T-helper 1 cell treated with Interleukin-12 subunit alpha and Interleukin-12 subunit beta and Interleukin-4 antibody, amounts not matched to agents 30 μg/mL and 1 μg/mL, for 36 hours (primary cell): ENCODE measurements at regions not wholly inside any gene's neighbourhood (a gene's known extent, or its start where the extent isn't known, plus 50 kb on each side); places are given as distances from the start of the nearest gene placed in this dataset.
A peak's percentile ranks its signal among the peaks of the same experiment; 100 is the strongest.

Source experiments
- H3K27ac Mint-ChIP-seq: one replicate; pipeline ENCODE4 v1.8.0; 2021; ENCODE audit warnings: mild to moderate bottlenecking, mixed read lengths
- H3K27me3 Mint-ChIP-seq: one replicate; pipeline ENCODE4 v1.8.0; 2021; ENCODE audit warnings: low read depth, mixed read lengths
- H3K36me3 Mint-ChIP-seq: one replicate; pipeline ENCODE4 v1.8.0; 2021; ENCODE audit warnings: low read depth, mixed read lengths
- H3K4me1 Mint-ChIP-seq: one replicate; pipeline ENCODE4 v1.8.0; 2021; ENCODE audit warnings: low read depth, mixed read lengths
- H3K4me3 Mint-ChIP-seq: one replicate; pipeline ENCODE4 v1.8.0; 2021; ENCODE audit warnings: mild to moderate bottlenecking, moderate library complexity, mixed read lengths
- H3K9me3 Mint-ChIP-seq: one replicate; pipeline ENCODE4 v1.8.0; 2021; ENCODE audit warnings: mixed read lengths

GRCh38 chr12:126772171-126772864 is 1494.7 kb upstream of the TMEM132C start:
- Mint-ChIP-seq H3K27me3 (no peaks in the 10 kb centered on the region), H3K9me3 (peaks cover 44% of the 10 kb centered on the region), H3K36me3 (peaks cover 4% of the 10 kb centered on the region), H3K4me3 (peak overlapping the region; percentile 79), H3K27ac (peak overlapping the region; percentile 89), H3K4me1 (peaks cover 12% of the 10 kb centered on the region)

GRCh38 chr12:126773012-126773411 is 1494.0 kb upstream of the TMEM132C start:
- H3K4me1 Mint-ChIP-seq = peaks cover 12% of the 10 kb centered on the region
- peaks cover 4% of the 10 kb centered on the region for H3K36me3 Mint-ChIP-seq
- no peak overlapping the region for H3K4me3 Mint-ChIP-seq
- H3K27me3 Mint-ChIP-seq = no peaks in the 10 kb centered on the region
- peaks cover 47% of the 10 kb centered on the region for H3K9me3 Mint-ChIP-seq
- H3K27ac Mint-ChIP-seq = no peak overlapping the region

GRCh38 chr12:126773491-126773890 is 1493.5 kb upstream of the TMEM132C start:
- H3K4me3 Mint-ChIP-seq = no peak overlapping the region

GRCh38 chr12:126776026-126776655 is 1490.8 kb upstream of the TMEM132C start:
- Mint-ChIP-seq H3K4me1 (peaks cover 9% of the 10 kb centered on the region), H3K36me3 (no peaks in the 10 kb centered on the region), H3K27ac (no peak overlapping the region), H3K27me3 (peaks cover 9% of the 10 kb centered on the region), H3K4me3 (no peak overlapping the region), H3K9me3 (peaks cover 36% of the 10 kb centered on the region)

More at GRCh38 chr12:126773491-126773890, 1493.5 kb upstream of the TMEM132C start:
- Mint-ChIP-seq H3K9me3 (peaks cover 43% of the 10 kb centered on the region), H3K27ac (no peak overlapping the region), H3K4me1 (peaks cover 9% of the 10 kb centered on the region), H3K27me3 (no peaks in the 10 kb centered on the region), H3K36me3 (peaks cover under 1% of the 10 kb centered on the region)

GRCh38 chr12:126780343-126780742 is 1486.6 kb upstream of the TMEM132C start:
- Mint-ChIP-seq H3K9me3 (peaks cover 9% of the 10 kb centered on the region), H3K4me3 (no peak overlapping the region), H3K27me3 (peaks cover 9% of the 10 kb centered on the region), H3K27ac (no peak overlapping the region), H3K4me1 (peaks cover 2% of the 10 kb centered on the region), H3K36me3 (no peaks in the 10 kb centered on the region)

- Mint-ChIP-seq H3K4me3 (no peak overlapping the region), H3K27me3 (peaks cover 9% of the 10 kb centered on the region), H3K36me3 (no peaks in the 10 kb centered on the region), H3K27ac (no peak overlapping the region), H3K9me3 (peaks cover 5% of the 10 kb centered on the region), H3K4me1 (peaks cover 2% of the 10 kb centered on the region)
Observed at GRCh38 chr12:126781593-126781992, 1485.4 kb upstream of the TMEM132C start.

GRCh38 chr12:126782083-126782482 is 1484.9 kb upstream of the TMEM132C start:
- H3K9me3 Mint-ChIP-seq = peaks cover 5% of the 10 kb centered on the region
- H3K27ac Mint-ChIP-seq = no peak overlapping the region
- peaks cover 9% of the 10 kb centered on the region for H3K27me3 Mint-ChIP-seq
- H3K4me1 Mint-ChIP-seq = peaks cover 2% of the 10 kb centered on the region
- H3K36me3 Mint-ChIP-seq = no peaks in the 10 kb centered on the region
- H3K4me3 Mint-ChIP-seq = no peak overlapping the region

- no peak overlapping the region for H3K4me3 Mint-ChIP-seq
- H3K27ac Mint-ChIP-seq = no peak overlapping the region
- peaks cover 2% of the 10 kb centered on the region for H3K4me1 Mint-ChIP-seq
- no peaks in the 10 kb centered on the region for H3K36me3 Mint-ChIP-seq
- peaks cover 5% of the 10 kb centered on the region for H3K27me3 Mint-ChIP-seq
- H3K9me3 Mint-ChIP-seq = peaks cover 5% of the 10 kb centered on the region
Observed at GRCh38 chr12:126784328-126784921, 1482.5 kb upstream of the TMEM132C start.

GRCh38 chr12:126789963-126790362 is 1477.0 kb upstream of the TMEM132C start:
- peaks cover 5% of the 10 kb centered on the region for H3K9me3 Mint-ChIP-seq

GRCh38 chr12:126791122-126791521 is 1475.8 kb upstream of the TMEM132C start:
- Mint-ChIP-seq H3K27me3 (no peaks in the 10 kb centered on the region), H3K4me3 (no peak overlapping the region), H3K27ac (no peak overlapping the region), H3K36me3 (no peaks in the 10 kb centered on the region), H3K9me3 (peaks cover 5% of the 10 kb centered on the region), H3K4me1 (no peaks in the 10 kb centered on the region)

More at GRCh38 chr12:126789963-126790362, 1477.0 kb upstream of the TMEM132C start:
- Mint-ChIP-seq H3K36me3 (no peaks in the 10 kb centered on the region), H3K27me3 (no peaks in the 10 kb centered on the region), H3K4me1 (no peaks in the 10 kb centered on the region), H3K4me3 (no peak overlapping the region), H3K27ac (no peak overlapping the region)

GRCh38 chr12:126792411-126792810 is 1474.6 kb upstream of the TMEM132C start:
- no peak overlapping the region for H3K4me3 Mint-ChIP-seq
- no peaks in the 10 kb centered on the region for H3K36me3 Mint-ChIP-seq
- H3K9me3 Mint-ChIP-seq = peaks cover 5% of the 10 kb centered on the region
- H3K27ac Mint-ChIP-seq = no peak overlapping the region
- H3K4me1 Mint-ChIP-seq = no peaks in the 10 kb centered on the region
- H3K27me3 Mint-ChIP-seq = no peaks in the 10 kb centered on the region

- Mint-ChIP-seq H3K4me1 (no peaks in the 10 kb centered on the region), H3K27me3 (no peaks in the 10 kb centered on the region), H3K27ac (no peak overlapping the region), H3K4me3 (no peak overlapping the region), H3K36me3 (no peaks in the 10 kb centered on the region), H3K9me3 (no peaks in the 10 kb centered on the region)
Observed at GRCh38 chr12:126797525-126797924, 1469.4 kb upstream of the TMEM132C start.

- no peaks in the 10 kb centered on the region for H3K36me3 Mint-ChIP-seq
Observed at GRCh38 chr12:126798449-126798848, 1468.5 kb upstream of the TMEM132C start.

GRCh38 chr12:126807312-126807865 is 1459.6 kb upstream of the TMEM132C start:
- Mint-ChIP-seq H3K4me3 (no peak overlapping the region), H3K4me1 (no peaks in the 10 kb centered on the region), H3K9me3 (no peaks in the 10 kb centered on the region), H3K27ac (no peak overlapping the region), H3K27me3 (no peaks in the 10 kb centered on the region), H3K36me3 (no peaks in the 10 kb centered on the region)

More at GRCh38 chr12:126798449-126798848, 1468.5 kb upstream of the TMEM132C start:
- Mint-ChIP-seq H3K9me3 (no peaks in the 10 kb centered on the region), H3K4me1 (no peaks in the 10 kb centered on the region), H3K4me3 (no peak overlapping the region), H3K27ac (no peak overlapping the region), H3K27me3 (no peaks in the 10 kb centered on the region)

- H3K4me1 Mint-ChIP-seq = no peaks in the 10 kb centered on the region
- H3K27me3 Mint-ChIP-seq = no peaks in the 10 kb centered on the region
- no peak overlapping the region for H3K27ac Mint-ChIP-seq
- no peak overlapping the region for H3K4me3 Mint-ChIP-seq
- no peaks in the 10 kb centered on the region for H3K36me3 Mint-ChIP-seq
- H3K9me3 Mint-ChIP-seq = no peaks in the 10 kb centered on the region
Observed at GRCh38 chr12:126811391-126811790, 1455.6 kb upstream of the TMEM132C start.
